ENCODE measurements at regions not wholly inside any gene's neighbourhood (a gene's known extent, or its start where the extent isn't known, plus 50 kb on each side); places are given as distances from the start of the nearest gene placed in this dataset.
"Not testable (repeated sequence)": the region's sequence is repeated elsewhere in the genome, so short reads cannot be mapped to it uniquely, and the experiment has no call there.

- no peak for DNase-seq (ENCODE audit: low spot score in 2 of 2)
- TF ChIP-seq CTCF (IDR thresholded peaks at IDR 0.05) = no peak
- no peak for TF ChIP-seq POLR2A (IDR thresholded peaks at IDR 0.05)
- WGBS, 2 donors = 63 to 68% methylated on average over 1 of the region's 1 CpG
- no peak overlapping the region for H3K4me3 ChIP-seq (ENCODE audit: low read depth, poor library complexity, severe bottlenecking)
- intact Hi-C loops (cut with DNase I; ENCODE audit: low total_unique reads) = no loop called here
Observed at GRCh38 chr20:50450493-50450826, 59.7 kb upstream of the PTPN1 start.

- no peak overlapping the region for H3K4me3 ChIP-seq (ENCODE audit: low read depth, poor library complexity, severe bottlenecking)
- intact Hi-C loops (cut with DNase I; ENCODE audit: low total_unique reads) = no loop called here
- TF ChIP-seq CTCF (IDR thresholded peaks at IDR 0.05) (no peak), POLR2A (IDR thresholded peaks at IDR 0.05) (no peak)
- peak; percentile 58 to 91 for DNase-seq (ENCODE audit: low spot score in 2 of 2)
- WGBS, 2 donors = 54 to 60% methylated on average over 14 to 19 of the region's 19 CpGs
Observed at GRCh38 chr20:50450881-50451752, 59.1 kb upstream of the PTPN1 start.

- DNase-seq (ENCODE audit: low spot score in 2 of 2); H3K4me3 ChIP-seq (ENCODE audit: low read depth, poor library complexity, severe bottlenecking); intact Hi-C loops (cut with DNase I; ENCODE audit: low total_unique reads): not testable (repeated sequence)
- 79 to 87% methylated on average over 9 of the region's 9 CpGs for WGBS, 2 donors
Observed at GRCh38 chr20:50451792-50452425, 58.3 kb upstream of the PTPN1 start.

- DNase-seq (ENCODE audit: low spot score in 2 of 2) = no peak
- WGBS, 2 donors = 74 to 86% methylated on average over 6 of the region's 6 CpGs
- H3K4me3 ChIP-seq (ENCODE audit: low read depth, poor library complexity, severe bottlenecking) = no peak overlapping the region
- no peak for TF ChIP-seq CTCF (IDR thresholded peaks at IDR 0.05)
- no peak for TF ChIP-seq POLR2A (IDR thresholded peaks at IDR 0.05)
- intact Hi-C loops (cut with DNase I; ENCODE audit: low total_unique reads) = no loop called here
Observed at GRCh38 chr20:50453533-50454244, 56.5 kb upstream of the PTPN1 start.

- intact Hi-C loops (cut with DNase I; ENCODE audit: low total_unique reads) = loop anchor here (5.0 kb wide), 1 partner anchor 728 kb away; no protein-coding TSS in a partner anchor
- WGBS, 2 donors = 93% methylated on average over 5 of the region's 5 CpGs
- DNase-seq (ENCODE audit: low spot score in 2 of 2); H3K4me3 ChIP-seq (ENCODE audit: low read depth, poor library complexity, severe bottlenecking): not testable (repeated sequence)
Observed at GRCh38 chr20:50455245-50455644, 54.9 kb upstream of the PTPN1 start.

GRCh38 chr20:50455656-50456451 is 54.3 kb upstream of the PTPN1 start:
- intact Hi-C loops (cut with DNase I; ENCODE audit: low total_unique reads) = loop anchor here (5.0 kb wide), 1 partner anchor 729 kb away; no protein-coding TSS in a partner anchor
- DNase-seq (ENCODE audit: low spot score in 2 of 2) = no peak
- no peak for TF ChIP-seq CTCF (IDR thresholded peaks at IDR 0.05)
- TF ChIP-seq POLR2A (IDR thresholded peaks at IDR 0.05) = no peak
- H3K4me3 ChIP-seq (ENCODE audit: low read depth, poor library complexity, severe bottlenecking) = no peak overlapping the region
- 65 to 70% methylated on average over 17 to 19 of the region's 19 CpGs for WGBS, 2 donors

All from lower leg skin (tissue), 4 donors.